ENCODE measurements at regions not wholly inside any gene's neighbourhood (a gene's known extent, or its start where the extent isn't known, plus 50 kb on each side); places are given as distances from the start of the nearest gene placed in this dataset.

DNA sequence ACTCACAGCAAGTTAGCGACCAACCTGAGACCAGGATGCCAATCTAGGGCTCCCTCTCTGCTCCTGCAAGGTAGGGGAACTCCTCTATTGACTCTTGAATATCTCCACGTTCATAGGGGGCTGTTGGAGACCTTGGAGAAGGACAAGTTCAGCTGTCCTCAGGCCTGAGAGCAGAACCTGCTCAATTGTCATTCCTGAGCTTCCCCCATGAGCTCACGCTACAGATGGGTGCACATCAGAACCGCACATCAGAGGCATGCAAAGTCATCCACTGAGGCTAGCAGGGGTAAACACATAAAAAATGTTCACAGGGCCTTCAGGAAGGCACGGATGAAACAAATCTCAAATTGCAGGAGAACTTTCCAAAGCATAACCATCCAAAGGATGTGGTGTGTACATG is 168.8 kb upstream of the ZNF507 start:
- Histone ChIP-seq H3K4me1 (ENCODE audit: control insufficient read depth, extremely low read depth, insufficient read depth, low read length) (no peaks in the 10 kb centered on the region), H3K79me2 (ENCODE audit: control insufficient read depth, insufficient read depth, low read length) (no peaks in the 10 kb centered on the region), H3K4me3 (ENCODE audit: control insufficient read depth in 2 of 3, extremely low read depth in 1 of 3, insufficient read depth in 2 of 3, low read depth in 1 of 3, low read length in 3 of 3) (no peak overlapping the region), H3K27ac (ENCODE audit: control insufficient read depth, insufficient read depth, low read length) (no peak overlapping the region), H3K9ac (ENCODE audit: control insufficient read depth, extremely low read depth, insufficient read depth, low read length) (no peak overlapping the region), H3K36me3 (ENCODE audit: control insufficient read depth in 2 of 2, extremely low read depth in 1 of 2, insufficient read depth in 2 of 2, low read length in 2 of 2) (no peaks in the 10 kb centered on the region), H3K9me1 (ENCODE audit: control insufficient read depth, extremely low read depth, insufficient read depth, low read length) (no peaks in the 10 kb centered on the region), H2AFZ (ENCODE audit: control insufficient read depth, low read length) (no peak overlapping the region), H3K4me2 (ENCODE audit: control insufficient read depth, extremely low read depth, insufficient read depth, low read depth, low read length) (no peak overlapping the region), H4K20me1 (ENCODE audit: control insufficient read depth, extremely low read depth, insufficient read depth, low read length) (no peaks in the 10 kb centered on the region), H3K27me3 (ENCODE audit: control insufficient read depth, extremely low read depth, insufficient read depth, low read length) (no peaks in the 10 kb centered on the region), H3K9me3 (ENCODE audit: control insufficient read depth, low read depth, low read length) (peaks cover 5% of the 10 kb centered on the region)
- dilution Hi-C loops (cut with MboI; ENCODE audit: extremely low pct_ligation_motif_present, low sequenced_read_pairs), result no loop called here
- FAIRE-seq (no peak), DNase-seq (ENCODE audit: low read depth, low spot score) (no peak)
- TF ChIP-seq, protein P1, sequence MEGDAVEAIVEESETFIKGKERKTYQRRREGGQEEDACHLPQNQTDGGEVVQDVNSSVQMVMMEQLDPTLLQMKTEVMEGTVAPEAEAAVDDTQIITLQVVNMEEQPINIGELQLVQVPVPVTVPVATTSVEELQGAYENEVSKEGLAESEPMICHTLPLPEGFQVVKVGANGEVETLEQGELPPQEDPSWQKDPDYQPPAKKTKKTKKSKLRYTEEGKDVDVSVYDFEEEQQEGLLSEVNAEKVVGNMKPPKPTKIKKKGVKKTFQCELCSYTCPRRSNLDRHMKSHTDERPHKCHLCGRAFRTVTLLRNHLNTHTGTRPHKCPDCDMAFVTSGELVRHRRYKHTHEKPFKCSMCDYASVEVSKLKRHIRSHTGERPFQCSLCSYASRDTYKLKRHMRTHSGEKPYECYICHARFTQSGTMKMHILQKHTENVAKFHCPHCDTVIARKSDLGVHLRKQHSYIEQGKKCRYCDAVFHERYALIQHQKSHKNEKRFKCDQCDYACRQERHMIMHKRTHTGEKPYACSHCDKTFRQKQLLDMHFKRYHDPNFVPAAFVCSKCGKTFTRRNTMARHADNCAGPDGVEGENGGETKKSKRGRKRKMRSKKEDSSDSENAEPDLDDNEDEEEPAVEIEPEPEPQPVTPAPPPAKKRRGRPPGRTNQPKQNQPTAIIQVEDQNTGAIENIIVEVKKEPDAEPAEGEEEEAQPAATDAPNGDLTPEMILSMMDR (optimal IDR thresholded peaks at IDR 0.05 in 1 of 3, IDR thresholded peaks at IDR 0.05 in 1 of 3, conservative IDR thresholded peaks at IDR 0.05 in 1 of 3; ENCODE audit: extremely low read depth in 1 of 3, insufficient read depth in 2 of 3, low read length in 3 of 3), result no peak
- no peak for TF ChIP-seq EZH2 (IDR thresholded peaks at IDR 0.05; ENCODE audit: low read length)

DNA sequence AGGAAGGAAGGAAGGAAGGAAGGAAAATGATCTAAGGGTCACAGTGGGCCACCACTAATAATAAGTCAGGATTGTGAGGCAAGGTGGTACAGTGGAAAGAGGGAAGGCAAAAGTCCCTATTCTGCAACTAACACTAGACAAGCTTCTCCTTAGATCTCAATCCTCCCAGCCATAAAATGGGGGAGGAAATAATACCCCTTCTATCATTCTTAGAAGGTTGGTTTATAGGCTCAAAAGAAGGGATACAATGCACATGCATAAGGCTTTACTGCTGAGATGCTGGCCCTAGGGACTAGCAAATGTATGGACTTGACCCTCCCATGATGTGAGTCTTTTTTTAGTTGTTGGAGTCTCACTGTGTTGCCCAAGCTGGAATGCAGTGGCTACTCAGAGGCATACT is 167.7 kb upstream of the ZNF507 start:
- Histone ChIP-seq H3K27ac (ENCODE audit: control insufficient read depth, insufficient read depth, low read length) (no peak overlapping the region), H3K36me3 (ENCODE audit: control insufficient read depth in 2 of 2, extremely low read depth in 1 of 2, insufficient read depth in 2 of 2, low read length in 2 of 2) (no peaks in the 10 kb centered on the region), H3K79me2 (ENCODE audit: control insufficient read depth, insufficient read depth, low read length) (no peaks in the 10 kb centered on the region), H3K9ac (ENCODE audit: control insufficient read depth, extremely low read depth, insufficient read depth, low read length) (no peak overlapping the region), H3K4me3 (ENCODE audit: control insufficient read depth in 2 of 3, extremely low read depth in 1 of 3, insufficient read depth in 2 of 3, low read depth in 1 of 3, low read length in 3 of 3) (no peak overlapping the region), H3K27me3 (ENCODE audit: control insufficient read depth, extremely low read depth, insufficient read depth, low read length) (no peaks in the 10 kb centered on the region), H4K20me1 (ENCODE audit: control insufficient read depth, extremely low read depth, insufficient read depth, low read length) (no peaks in the 10 kb centered on the region), H3K9me1 (ENCODE audit: control insufficient read depth, extremely low read depth, insufficient read depth, low read length) (no peaks in the 10 kb centered on the region), H3K4me2 (ENCODE audit: control insufficient read depth, extremely low read depth, insufficient read depth, low read depth, low read length) (no peak overlapping the region), H3K4me1 (ENCODE audit: control insufficient read depth, extremely low read depth, insufficient read depth, low read length) (no peaks in the 10 kb centered on the region), H3K9me3 (ENCODE audit: control insufficient read depth, low read depth, low read length) (peaks cover 5% of the 10 kb centered on the region), H2AFZ (ENCODE audit: control insufficient read depth, low read length) (no peak overlapping the region)
- no peak for TF ChIP-seq EZH2 (IDR thresholded peaks at IDR 0.05; ENCODE audit: low read length)
- TF ChIP-seq, protein P1 (optimal IDR thresholded peaks at IDR 0.05 in 1 of 3, IDR thresholded peaks at IDR 0.05 in 1 of 3, conservative IDR thresholded peaks at IDR 0.05 in 1 of 3; ENCODE audit: extremely low read depth in 1 of 3, insufficient read depth in 2 of 3, low read length in 3 of 3), result no peak
- DNase-seq (ENCODE audit: low read depth, low spot score) (no peak), FAIRE-seq (no peak)
- dilution Hi-C loops (cut with MboI; ENCODE audit: extremely low pct_ligation_motif_present, low sequenced_read_pairs), result no loop called here

Data from keratinocyte (primary cell).